Fibroblast of villous mesenchyme (primary cell): ENCODE measurements at regions not wholly inside any gene's neighbourhood (a gene's known extent, or its start where the extent isn't known, plus 50 kb on each side); places are given as distances from the start of the nearest gene placed in this dataset.

Experiments
- DNase-seq: peaks from one replicate; pipeline ENCODE4 v3.0.0-alpha.2; 2010; ENCODE audit warnings: low read depth
- H3K4me3 ChIP-seq: 2 replicates; pipeline ENCODE4 v1.5.1; 2011; ENCODE audit warnings: low read depth, mild to moderate bottlenecking, low read length
- TF ChIP-seq, protein P1 (sequence below): IDR thresholded peaks from 2 replicates; pipeline ENCODE4 v1.5.1; 2012; ENCODE audit warnings: low read depth, mild to moderate bottlenecking, low read length; ENCODE audit not compliant: insufficient read depth

DNA sequence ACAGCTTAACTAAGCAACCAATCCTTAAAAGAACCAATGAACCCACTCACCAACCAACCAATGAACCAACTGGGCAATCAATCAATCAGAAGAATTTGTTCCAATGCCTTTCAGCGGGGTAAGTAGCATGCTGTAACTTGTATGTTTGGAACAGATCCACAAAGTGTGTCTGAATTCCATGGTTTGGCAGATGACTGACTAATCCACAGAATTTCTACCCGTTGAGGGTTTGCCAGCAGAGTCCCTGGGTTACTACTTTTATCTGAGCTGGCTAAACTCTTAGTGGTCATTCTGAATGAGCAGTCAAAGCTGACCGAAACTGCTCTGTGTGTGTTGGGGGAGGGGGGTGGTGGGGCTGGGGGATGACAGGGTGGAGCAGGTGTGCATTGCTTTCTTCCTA is 125.0 kb upstream of the JAG1 start:
- no peak overlapping the region for H3K4me3 ChIP-seq
- TF ChIP-seq, protein P1, sequence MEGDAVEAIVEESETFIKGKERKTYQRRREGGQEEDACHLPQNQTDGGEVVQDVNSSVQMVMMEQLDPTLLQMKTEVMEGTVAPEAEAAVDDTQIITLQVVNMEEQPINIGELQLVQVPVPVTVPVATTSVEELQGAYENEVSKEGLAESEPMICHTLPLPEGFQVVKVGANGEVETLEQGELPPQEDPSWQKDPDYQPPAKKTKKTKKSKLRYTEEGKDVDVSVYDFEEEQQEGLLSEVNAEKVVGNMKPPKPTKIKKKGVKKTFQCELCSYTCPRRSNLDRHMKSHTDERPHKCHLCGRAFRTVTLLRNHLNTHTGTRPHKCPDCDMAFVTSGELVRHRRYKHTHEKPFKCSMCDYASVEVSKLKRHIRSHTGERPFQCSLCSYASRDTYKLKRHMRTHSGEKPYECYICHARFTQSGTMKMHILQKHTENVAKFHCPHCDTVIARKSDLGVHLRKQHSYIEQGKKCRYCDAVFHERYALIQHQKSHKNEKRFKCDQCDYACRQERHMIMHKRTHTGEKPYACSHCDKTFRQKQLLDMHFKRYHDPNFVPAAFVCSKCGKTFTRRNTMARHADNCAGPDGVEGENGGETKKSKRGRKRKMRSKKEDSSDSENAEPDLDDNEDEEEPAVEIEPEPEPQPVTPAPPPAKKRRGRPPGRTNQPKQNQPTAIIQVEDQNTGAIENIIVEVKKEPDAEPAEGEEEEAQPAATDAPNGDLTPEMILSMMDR, result no peak
- no peak for DNase-seq

DNA sequence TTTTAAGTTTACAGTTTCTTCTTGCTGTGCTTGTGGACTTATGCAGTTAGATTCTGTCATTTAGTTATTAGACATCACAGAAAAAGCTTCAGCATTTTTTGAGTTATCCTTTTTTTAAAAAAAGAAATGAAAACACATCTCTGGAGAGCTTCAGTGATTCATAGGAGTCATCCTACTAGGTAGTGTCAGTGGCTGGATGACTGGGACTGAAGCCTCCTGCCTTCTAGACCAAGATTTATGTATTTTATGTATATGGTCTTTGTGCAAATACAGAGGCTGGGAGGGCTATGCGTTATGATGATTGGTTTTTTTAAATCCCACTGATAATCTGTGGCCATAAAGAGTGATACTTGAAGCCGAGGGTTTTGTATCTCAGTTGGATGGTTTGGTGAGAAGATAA is 125.9 kb upstream of the JAG1 start:
- TF ChIP-seq, protein P1, result no peak

GRCh38 chr20:10800288-10800687 is 126.5 kb upstream of the JAG1 start:
- TF ChIP-seq, protein P1, result no peak
- no peak overlapping the region for H3K4me3 ChIP-seq
- DNase-seq, result peak; percentile 16

More for the DNA sequence above, 125.9 kb upstream of the JAG1 start:
- no peak overlapping the region for H3K4me3 ChIP-seq
- DNase-seq, result no peak

GRCh38 chr20:10802236-10802635 is 128.4 kb upstream of the JAG1 start:
- TF ChIP-seq, protein P1, result no peak
- DNase-seq, result no peak
- H3K4me3 ChIP-seq, result no peak overlapping the region

- DNase-seq, result no peak
- no peak overlapping the region for H3K4me3 ChIP-seq
These were observed 132.0 kb upstream of the JAG1 start for GRCh38 chr20:10805764-10806163.

GRCh38 chr20:10806539-10806938 is 132.7 kb upstream of the JAG1 start:
- DNase-seq, result no peak
- TF ChIP-seq, protein P1, result no peak
- no peak overlapping the region for H3K4me3 ChIP-seq

More at GRCh38 chr20:10805764-10806163, 132.0 kb upstream of the JAG1 start:
- TF ChIP-seq, protein P1, result no peak

DNA sequence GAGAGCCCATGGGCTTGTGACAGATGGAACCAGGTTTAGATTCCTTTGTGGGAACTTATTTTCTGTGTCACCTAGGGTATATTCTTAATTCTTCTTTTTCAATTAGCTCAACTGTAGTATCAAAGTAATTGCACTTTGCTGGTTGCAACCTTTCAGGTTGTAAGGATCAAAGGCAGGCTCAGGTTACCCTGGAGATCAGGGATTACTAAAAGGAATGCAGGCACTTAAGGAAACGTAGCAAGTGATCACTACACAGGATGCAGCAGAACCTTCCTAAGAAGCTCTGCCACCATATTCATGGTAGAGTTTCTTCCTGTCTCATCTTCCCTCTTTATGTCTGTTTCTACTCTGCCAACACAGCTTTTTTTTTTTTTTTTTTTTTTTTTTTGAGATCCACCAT is 133.2 kb upstream of the JAG1 start:
- no peak overlapping the region for H3K4me3 ChIP-seq
- TF ChIP-seq, protein P1, result no peak
- DNase-seq, result no peak
